ENCODE measurements at regions not wholly inside any gene's neighbourhood (a gene's known extent, or its start where the extent isn't known, plus 50 kb on each side); places are given as distances from the start of the nearest gene placed in this dataset.

DNA sequence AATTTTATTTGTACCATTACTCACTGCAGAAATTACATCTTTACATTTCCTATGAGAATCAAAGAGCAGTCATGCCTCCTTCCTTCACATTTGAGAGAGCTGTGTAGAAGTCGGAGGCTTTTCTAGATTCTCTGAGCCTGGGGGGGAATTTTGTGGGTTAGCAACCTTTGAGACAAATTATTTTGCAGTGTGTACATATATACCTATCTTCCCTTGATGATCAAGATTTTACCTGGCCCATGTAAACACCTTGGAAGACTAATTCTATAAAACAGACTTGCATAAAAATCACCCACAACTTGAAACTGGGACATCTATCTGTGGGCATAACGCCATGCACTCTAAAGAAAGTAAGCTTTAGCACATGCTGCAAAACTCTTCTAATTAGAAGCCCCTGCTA lies 491.5 kb upstream of the MDFIC2 start:
- H3K27me3 ChIP-seq = no peaks in the 10 kb centered on the region
- no peak for DNase-seq
- no peak for ATAC-seq
- no peak overlapping the region for H3K4me3 ChIP-seq
- TF ChIP-seq POLR2A (IDR thresholded peaks at IDR 0.05) = no peak
- TF ChIP-seq, protein P1, sequence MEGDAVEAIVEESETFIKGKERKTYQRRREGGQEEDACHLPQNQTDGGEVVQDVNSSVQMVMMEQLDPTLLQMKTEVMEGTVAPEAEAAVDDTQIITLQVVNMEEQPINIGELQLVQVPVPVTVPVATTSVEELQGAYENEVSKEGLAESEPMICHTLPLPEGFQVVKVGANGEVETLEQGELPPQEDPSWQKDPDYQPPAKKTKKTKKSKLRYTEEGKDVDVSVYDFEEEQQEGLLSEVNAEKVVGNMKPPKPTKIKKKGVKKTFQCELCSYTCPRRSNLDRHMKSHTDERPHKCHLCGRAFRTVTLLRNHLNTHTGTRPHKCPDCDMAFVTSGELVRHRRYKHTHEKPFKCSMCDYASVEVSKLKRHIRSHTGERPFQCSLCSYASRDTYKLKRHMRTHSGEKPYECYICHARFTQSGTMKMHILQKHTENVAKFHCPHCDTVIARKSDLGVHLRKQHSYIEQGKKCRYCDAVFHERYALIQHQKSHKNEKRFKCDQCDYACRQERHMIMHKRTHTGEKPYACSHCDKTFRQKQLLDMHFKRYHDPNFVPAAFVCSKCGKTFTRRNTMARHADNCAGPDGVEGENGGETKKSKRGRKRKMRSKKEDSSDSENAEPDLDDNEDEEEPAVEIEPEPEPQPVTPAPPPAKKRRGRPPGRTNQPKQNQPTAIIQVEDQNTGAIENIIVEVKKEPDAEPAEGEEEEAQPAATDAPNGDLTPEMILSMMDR (IDR thresholded peaks at IDR 0.05 in 4 of 5, conservative IDR thresholded peaks at IDR 0.05 in 1 of 5) = no peak
- H3K9me3 ChIP-seq = no peaks in the 10 kb centered on the region
- H3K4me1 ChIP-seq = no peaks in the 10 kb centered on the region
- intact Hi-C loops (cut with DNase I; ENCODE audit: low total_unique reads) = no loop called here
- no peaks in the 10 kb centered on the region for H3K36me3 ChIP-seq
- no peak overlapping the region for H3K27ac ChIP-seq
- in situ Hi-C loops (cut with MboI; ENCODE audit: low sequenced_read_pairs in 4 of 4) = no loop called here

GRCh38 chr3:70803319-70803718 lies 490.9 kb upstream of the MDFIC2 start:
- in situ Hi-C loops (cut with MboI; ENCODE audit: low sequenced_read_pairs in 4 of 4) = no loop called here
- no peaks in the 10 kb centered on the region for H3K9me3 ChIP-seq
- no peaks in the 10 kb centered on the region for H3K27me3 ChIP-seq
- TF ChIP-seq, protein P1 (IDR thresholded peaks at IDR 0.05 in 4 of 5, conservative IDR thresholded peaks at IDR 0.05 in 1 of 5) = no peak
- TF ChIP-seq POLR2A (IDR thresholded peaks at IDR 0.05) = no peak
- intact Hi-C loops (cut with DNase I; ENCODE audit: low total_unique reads) = no loop called here
- no peak overlapping the region for H3K4me3 ChIP-seq
- DNase-seq (no peak), ATAC-seq (no peak)
- H3K4me1 ChIP-seq = no peaks in the 10 kb centered on the region
- H3K36me3 ChIP-seq = no peaks in the 10 kb centered on the region
- H3K27ac ChIP-seq = no peak overlapping the region

DNA sequence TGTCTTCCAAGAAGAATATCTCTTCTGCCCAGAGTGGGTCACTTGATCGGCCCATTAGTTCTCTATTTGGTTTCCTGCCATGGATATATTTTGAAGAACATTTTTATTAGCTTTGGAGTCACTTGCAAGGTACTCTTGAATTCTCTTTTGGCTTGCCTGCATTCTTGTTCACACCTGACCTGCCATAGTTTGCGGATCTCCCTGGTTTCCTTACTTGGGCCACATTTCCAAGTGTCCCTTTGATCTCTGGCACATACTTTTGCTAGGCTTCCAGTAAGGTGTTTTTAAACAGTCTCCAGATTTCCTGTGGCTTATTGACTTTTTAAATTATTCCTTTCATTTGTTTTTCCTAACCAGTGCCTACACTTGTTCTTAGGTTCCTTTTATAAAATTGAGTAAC lies 488.5 kb upstream of the MDFIC2 start:
- Histone ChIP-seq H3K27me3 (no peaks in the 10 kb centered on the region), H3K36me3 (no peaks in the 10 kb centered on the region), H3K4me1 (no peaks in the 10 kb centered on the region), H3K9me3 (no peaks in the 10 kb centered on the region), H3K4me3 (no peak overlapping the region), H3K27ac (no peak overlapping the region)
- DNase-seq (no peak), ATAC-seq (no peak)
- intact Hi-C loops (cut with DNase I; ENCODE audit: low total_unique reads) = no loop called here
- in situ Hi-C loops (cut with MboI; ENCODE audit: low sequenced_read_pairs in 4 of 4) = no loop called here
- TF ChIP-seq POLR2A (IDR thresholded peaks at IDR 0.05) = no peak
- TF ChIP-seq, protein P1 (IDR thresholded peaks at IDR 0.05 in 4 of 5, conservative IDR thresholded peaks at IDR 0.05 in 1 of 5) = no peak

DNA sequence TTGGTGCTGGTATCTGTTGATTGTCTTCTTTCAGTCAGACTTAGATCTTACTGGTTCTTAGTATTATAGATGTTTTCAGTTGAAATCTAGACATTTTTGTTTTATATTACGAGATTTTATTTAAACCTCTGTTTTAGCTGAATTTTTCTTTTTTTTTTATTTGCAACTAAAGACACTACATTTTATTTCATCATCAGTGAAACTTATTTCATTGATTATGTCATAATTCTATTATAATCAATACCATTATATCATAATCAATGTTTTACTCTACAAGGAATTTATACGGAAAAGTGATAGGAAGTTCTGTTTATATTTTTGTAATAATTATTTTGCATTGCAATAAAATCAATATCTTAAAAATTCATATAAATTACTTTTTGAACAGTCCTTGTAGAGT lies 477.4 kb upstream of the MDFIC2 start:
- Histone ChIP-seq H3K36me3 (no peaks in the 10 kb centered on the region), H3K4me3 (no peak overlapping the region), H3K9me3 (no peaks in the 10 kb centered on the region), H3K27ac (no peak overlapping the region), H3K27me3 (no peaks in the 10 kb centered on the region), H3K4me1 (no peaks in the 10 kb centered on the region)
- no peak for TF ChIP-seq POLR2A (IDR thresholded peaks at IDR 0.05)
- ATAC-seq = no peak
- DNase-seq = no peak
- intact Hi-C loops (cut with DNase I; ENCODE audit: low total_unique reads) (no loop called here), in situ Hi-C loops (cut with MboI; ENCODE audit: low sequenced_read_pairs in 4 of 4) (no loop called here)

- Histone ChIP-seq H3K4me3 (no peak overlapping the region), H3K27me3 (no peaks in the 10 kb centered on the region), H3K9me3 (no peaks in the 10 kb centered on the region), H3K36me3 (no peaks in the 10 kb centered on the region), H3K4me1 (no peaks in the 10 kb centered on the region), H3K27ac (no peak overlapping the region)
- ATAC-seq (no peak), DNase-seq (no peak)
- TF ChIP-seq, protein P1 (IDR thresholded peaks at IDR 0.05 in 4 of 5, conservative IDR thresholded peaks at IDR 0.05 in 1 of 5) = no peak
- TF ChIP-seq POLR2A (IDR thresholded peaks at IDR 0.05) = no peak
- intact Hi-C loops (cut with DNase I; ENCODE audit: low total_unique reads) = no loop called here
- in situ Hi-C loops (cut with MboI; ENCODE audit: low sequenced_read_pairs in 4 of 4) = no loop called here
Measured at GRCh38 chr3:70780790-70781189, 468.4 kb upstream of the MDFIC2 start.

Data from gastrocnemius medialis (tissue), 4 donors.